ENCODE measurements at regions not wholly inside any gene's neighbourhood (a gene's known extent, or its start where the extent isn't known, plus 50 kb on each side); places are given as distances from the start of the nearest gene placed in this dataset.

DNA sequence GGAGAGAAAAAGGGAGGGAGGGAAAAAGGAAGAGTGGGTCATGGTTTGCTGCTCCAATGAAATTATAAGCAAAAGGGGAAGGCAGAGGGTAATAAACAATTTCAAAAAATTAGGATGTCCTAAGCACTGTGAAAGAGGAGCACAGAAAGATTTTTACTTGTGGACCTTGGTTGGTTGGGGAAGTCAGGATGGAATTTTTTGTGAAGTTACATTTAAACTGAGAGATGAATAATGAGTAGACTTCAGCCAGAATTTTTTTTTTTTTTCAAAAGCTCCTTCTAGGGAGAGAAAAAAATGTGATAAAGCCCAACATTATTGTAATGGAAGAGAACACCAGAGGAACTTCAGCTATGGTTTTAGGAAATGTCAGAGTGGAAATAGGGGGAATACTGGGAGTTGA, 515.9 kb upstream of the PAPPA start:
- TF ChIP-seq, protein P1, sequence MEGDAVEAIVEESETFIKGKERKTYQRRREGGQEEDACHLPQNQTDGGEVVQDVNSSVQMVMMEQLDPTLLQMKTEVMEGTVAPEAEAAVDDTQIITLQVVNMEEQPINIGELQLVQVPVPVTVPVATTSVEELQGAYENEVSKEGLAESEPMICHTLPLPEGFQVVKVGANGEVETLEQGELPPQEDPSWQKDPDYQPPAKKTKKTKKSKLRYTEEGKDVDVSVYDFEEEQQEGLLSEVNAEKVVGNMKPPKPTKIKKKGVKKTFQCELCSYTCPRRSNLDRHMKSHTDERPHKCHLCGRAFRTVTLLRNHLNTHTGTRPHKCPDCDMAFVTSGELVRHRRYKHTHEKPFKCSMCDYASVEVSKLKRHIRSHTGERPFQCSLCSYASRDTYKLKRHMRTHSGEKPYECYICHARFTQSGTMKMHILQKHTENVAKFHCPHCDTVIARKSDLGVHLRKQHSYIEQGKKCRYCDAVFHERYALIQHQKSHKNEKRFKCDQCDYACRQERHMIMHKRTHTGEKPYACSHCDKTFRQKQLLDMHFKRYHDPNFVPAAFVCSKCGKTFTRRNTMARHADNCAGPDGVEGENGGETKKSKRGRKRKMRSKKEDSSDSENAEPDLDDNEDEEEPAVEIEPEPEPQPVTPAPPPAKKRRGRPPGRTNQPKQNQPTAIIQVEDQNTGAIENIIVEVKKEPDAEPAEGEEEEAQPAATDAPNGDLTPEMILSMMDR (IDR thresholded peaks at IDR 0.05), result no peak
- TF ChIP-seq POLR2A (IDR thresholded peaks at IDR 0.05), result no peak
- no peak for TF ChIP-seq EP300 (IDR thresholded peaks at IDR 0.05)
- H3K4me3 ChIP-seq, result no peak overlapping the region

DNA sequence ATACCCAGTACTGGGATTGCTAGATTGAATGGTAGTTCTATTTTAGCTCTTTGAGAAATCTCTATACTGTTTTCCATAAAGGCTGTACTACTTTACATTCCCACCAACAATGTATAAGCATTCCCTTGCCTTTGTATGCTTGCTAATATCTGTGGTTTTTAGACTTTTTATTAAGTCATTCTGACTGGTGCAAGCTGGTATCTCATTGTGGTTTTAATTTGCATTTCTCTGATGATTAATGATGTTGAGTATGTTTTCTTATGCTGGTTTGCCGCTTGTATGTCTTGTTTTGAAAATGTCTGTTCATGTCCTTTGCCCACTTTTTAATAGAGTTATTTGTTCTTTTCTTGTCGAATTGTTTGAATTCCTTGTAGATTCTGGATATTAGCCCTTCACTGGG, 512.7 kb upstream of the PAPPA start:
- DNase-seq, result no peak
- Histone ChIP-seq H3K27ac (no peak overlapping the region), H3K27me3 (no peaks in the 10 kb centered on the region), H3K4me3 (no peak overlapping the region), H3K9me3 (no peaks in the 10 kb centered on the region), H3K36me3 (no peaks in the 10 kb centered on the region), H3K4me1 (ENCODE audit: insufficient read depth) (no peaks in the 10 kb centered on the region)
- TF ChIP-seq POLR2A (IDR thresholded peaks at IDR 0.05), result no peak
- TF ChIP-seq, protein P1 (IDR thresholded peaks at IDR 0.05), result no peak
- no peak for TF ChIP-seq EP300 (IDR thresholded peaks at IDR 0.05)
- intact Hi-C loops (cut with DNase I), result loop anchor here in 1 of 4 donors (2.0 kb wide), 1 partner anchor 38 kb away; no protein-coding TSS in a partner anchor
- 47 to 64% (median 51%) methylated on average over 2 of the region's 2 CpGs for WGBS, 3 donors

More for the DNA sequence above, 515.9 kb upstream of the PAPPA start:
- no peak overlapping the region for H3K27ac ChIP-seq
- DNase-seq, result no peak
- intact Hi-C loops (cut with DNase I), result loop anchor here in 1 of 4 donors (5.0 kb wide), 1 partner anchor 105 kb away; no protein-coding TSS in a partner anchor
- H3K9me3 ChIP-seq, result no peaks in the 10 kb centered on the region
- no peaks in the 10 kb centered on the region for H3K27me3 ChIP-seq
- no peaks in the 10 kb centered on the region for H3K4me1 ChIP-seq (ENCODE audit: insufficient read depth)
- H3K36me3 ChIP-seq, result no peaks in the 10 kb centered on the region

DNA sequence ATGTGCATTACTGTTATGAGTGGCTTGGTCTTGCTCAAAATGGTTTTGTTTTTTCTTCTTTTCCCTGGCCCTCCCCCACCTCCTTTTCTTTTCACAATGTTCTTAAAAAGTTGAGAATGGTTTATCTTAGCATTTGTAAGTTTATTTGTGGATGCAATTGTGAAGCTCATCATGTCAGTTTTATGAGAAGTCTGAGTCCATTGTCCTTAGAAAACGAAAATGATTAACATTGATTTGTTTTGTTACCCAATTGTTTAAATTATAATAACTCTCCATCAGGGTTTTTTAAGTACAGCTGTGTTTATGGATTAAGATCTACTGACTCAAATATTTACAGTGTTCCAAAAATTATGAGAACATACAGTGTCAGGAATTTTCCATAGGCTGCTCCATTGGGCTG, 511.3 kb upstream of the PAPPA start:
- TF ChIP-seq, protein P1 (IDR thresholded peaks at IDR 0.05), result no peak
- TF ChIP-seq EP300 (IDR thresholded peaks at IDR 0.05) (no peak), POLR2A (IDR thresholded peaks at IDR 0.05) (no peak)
- H3K27ac ChIP-seq, result no peak overlapping the region
- intact Hi-C loops (cut with DNase I), result no loop called here
- H3K4me1 ChIP-seq (ENCODE audit: insufficient read depth), result no peaks in the 10 kb centered on the region
- WGBS, 3 donors, result 59 to 65% (median 60%) methylated on average over 1 of the region's 1 CpG
- no peaks in the 10 kb centered on the region for H3K36me3 ChIP-seq
- no peak overlapping the region for H3K4me3 ChIP-seq
- no peak for DNase-seq
- H3K9me3 ChIP-seq, result no peaks in the 10 kb centered on the region
- no peaks in the 10 kb centered on the region for H3K27me3 ChIP-seq

DNA sequence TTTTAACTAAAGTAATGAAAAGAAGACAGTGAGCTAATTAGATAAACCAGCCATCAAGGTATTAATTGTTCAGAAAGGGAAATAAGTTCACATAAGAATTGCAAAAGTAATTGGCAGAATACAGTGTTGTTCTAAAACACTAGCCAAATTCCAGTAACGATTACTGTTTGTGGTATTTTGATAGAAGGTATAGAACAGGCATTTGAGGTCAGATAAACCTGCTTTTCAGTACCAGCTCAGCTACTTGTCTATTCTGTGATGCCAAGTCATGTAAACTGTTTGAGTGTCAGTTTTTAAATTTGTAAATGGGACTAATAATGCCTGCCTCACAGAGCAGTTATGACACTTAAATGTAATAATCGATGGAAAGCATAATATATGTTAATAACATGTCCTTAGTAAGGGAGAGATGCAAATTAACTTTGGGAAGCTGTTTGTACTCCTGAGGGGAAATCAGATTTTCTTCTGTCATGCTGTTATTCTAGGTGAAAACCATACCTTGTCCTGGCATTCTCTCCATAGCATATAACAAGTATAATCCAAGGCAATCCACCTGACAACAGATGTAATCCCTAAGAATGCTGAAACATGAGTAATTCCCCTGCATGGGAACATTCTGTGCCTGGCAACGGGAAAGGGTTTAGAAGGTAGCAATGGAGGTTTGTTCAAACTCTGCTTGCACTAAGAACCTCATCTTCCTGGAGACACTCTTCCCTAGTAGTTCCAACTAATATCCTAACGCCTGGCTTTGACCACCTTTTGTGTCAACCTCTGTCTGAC, 509.5 kb upstream of the PAPPA start:
- TF ChIP-seq POLR2A (IDR thresholded peaks at IDR 0.05) (no peak), EP300 (IDR thresholded peaks at IDR 0.05) (no peak)
- TF ChIP-seq, protein P1 (IDR thresholded peaks at IDR 0.05), result no peak
- 65 to 74% (median 69%) methylated on average over 4 of the region's 4 CpGs for WGBS, 3 donors
- Histone ChIP-seq H3K9me3 (no peaks in the 10 kb centered on the region), H3K27ac (no peak overlapping the region), H3K4me3 (no peak overlapping the region), H3K36me3 (no peaks in the 10 kb centered on the region), H3K27me3 (no peaks in the 10 kb centered on the region), H3K4me1 (ENCODE audit: insufficient read depth) (no peaks in the 10 kb centered on the region)
- DNase-seq, result no peak
- intact Hi-C loops (cut with DNase I), result no loop called here
